RWPE1 (cell line): ENCODE measurements at regions not wholly inside any gene's neighbourhood (a gene's known extent, or its start where the extent isn't known, plus 50 kb on each side); places are given as distances from the start of the nearest gene placed in this dataset.

Experiments used
- CTCF ChIA-PET: fragments of 350-600 bp; sonication (Branson Sonifier 250); formaldehyde crosslinking; extraction: SDS; loops from one replicate; lab custom pipeline; 2021; lab: Yijun Ruan, JAX
- POLR2A ChIA-PET: fragments of 400-600 bp; formaldehyde crosslinking; extraction: SDS; loops from one replicate; lab custom pipeline; 2020; ENCODE audit warnings: antibody characterized with exemption; ENCODE audit not compliant: low non-redundant PET; lab: Yijun Ruan, JAX
- DNase-seq: peaks from one replicate; pipeline ENCODE4 v3.0.0; 2012; ENCODE audit warnings: low spot score
- H3K27ac ChIP-seq: fragments of 450-650 bp; 2 replicates; pipeline ENCODE4 v1.5.1; 2017
- TF ChIP-seq, protein P1 (sequence below): fragments of 450-650 bp; conservative IDR thresholded peaks from 2 replicates; pipeline ENCODE4 v1.5.1; 2017; ENCODE audit warnings: low read depth, mild to moderate bottlenecking

DNA sequence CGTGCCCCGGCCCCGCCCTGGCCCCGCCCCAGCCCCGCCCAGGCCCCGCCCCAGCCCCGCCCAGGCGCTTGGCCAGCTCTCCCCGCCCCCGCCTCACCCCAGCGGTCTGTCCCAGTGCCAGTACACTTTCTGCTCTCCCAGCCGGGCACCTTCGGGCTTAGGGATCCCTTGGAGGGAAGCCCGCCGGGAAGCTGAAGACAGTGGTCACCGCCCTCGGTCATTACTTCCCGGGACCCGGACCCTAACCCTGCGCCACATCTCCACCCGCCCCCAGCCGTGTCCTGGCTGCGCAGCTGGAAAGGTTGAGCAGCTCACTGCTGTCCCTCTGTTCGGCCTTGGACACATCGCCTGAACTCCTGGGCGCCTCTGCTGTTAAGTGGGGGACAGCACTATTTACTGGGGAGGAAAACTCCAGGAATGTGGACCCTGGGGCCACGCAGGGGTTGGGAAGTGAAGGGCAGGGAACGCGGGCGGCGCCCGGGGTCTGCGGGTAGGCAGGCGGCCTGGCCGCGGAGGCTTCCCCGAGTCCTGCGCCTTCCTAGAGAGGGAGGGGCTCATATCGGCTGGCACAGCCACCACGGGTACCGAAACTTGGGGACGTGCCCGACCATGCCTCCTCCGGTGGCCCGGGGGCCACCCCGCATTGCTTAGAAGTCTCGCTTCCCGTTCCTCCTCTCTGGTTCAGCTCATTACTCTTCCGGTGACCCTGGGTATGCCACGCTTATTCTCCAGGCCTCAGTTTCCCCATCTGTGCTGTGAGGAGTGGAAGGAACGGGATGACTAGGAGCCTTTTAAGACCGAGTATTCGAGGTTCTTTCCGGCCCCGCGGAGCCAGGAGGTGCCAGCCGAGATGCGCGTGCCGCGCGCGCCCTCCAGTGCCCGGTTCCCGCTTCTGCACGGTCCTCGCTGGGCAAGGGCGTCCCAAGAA is 121.0 kb downstream of the GYPC start:
- POLR2A ChIA-PET = no interaction called here
- TF ChIP-seq, protein P1, sequence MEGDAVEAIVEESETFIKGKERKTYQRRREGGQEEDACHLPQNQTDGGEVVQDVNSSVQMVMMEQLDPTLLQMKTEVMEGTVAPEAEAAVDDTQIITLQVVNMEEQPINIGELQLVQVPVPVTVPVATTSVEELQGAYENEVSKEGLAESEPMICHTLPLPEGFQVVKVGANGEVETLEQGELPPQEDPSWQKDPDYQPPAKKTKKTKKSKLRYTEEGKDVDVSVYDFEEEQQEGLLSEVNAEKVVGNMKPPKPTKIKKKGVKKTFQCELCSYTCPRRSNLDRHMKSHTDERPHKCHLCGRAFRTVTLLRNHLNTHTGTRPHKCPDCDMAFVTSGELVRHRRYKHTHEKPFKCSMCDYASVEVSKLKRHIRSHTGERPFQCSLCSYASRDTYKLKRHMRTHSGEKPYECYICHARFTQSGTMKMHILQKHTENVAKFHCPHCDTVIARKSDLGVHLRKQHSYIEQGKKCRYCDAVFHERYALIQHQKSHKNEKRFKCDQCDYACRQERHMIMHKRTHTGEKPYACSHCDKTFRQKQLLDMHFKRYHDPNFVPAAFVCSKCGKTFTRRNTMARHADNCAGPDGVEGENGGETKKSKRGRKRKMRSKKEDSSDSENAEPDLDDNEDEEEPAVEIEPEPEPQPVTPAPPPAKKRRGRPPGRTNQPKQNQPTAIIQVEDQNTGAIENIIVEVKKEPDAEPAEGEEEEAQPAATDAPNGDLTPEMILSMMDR = peak; percentile 95
- CTCF ChIA-PET = interaction anchor here (0.6 to 1.4 kb wide), 8 partner anchors 17 to 1731 kb away, joined by 3 to 8 read pairs (median 4); no protein-coding TSS in a partner anchor
- DNase-seq = peak; percentile 57
- H3K27ac ChIP-seq = no peak overlapping the region

DNA sequence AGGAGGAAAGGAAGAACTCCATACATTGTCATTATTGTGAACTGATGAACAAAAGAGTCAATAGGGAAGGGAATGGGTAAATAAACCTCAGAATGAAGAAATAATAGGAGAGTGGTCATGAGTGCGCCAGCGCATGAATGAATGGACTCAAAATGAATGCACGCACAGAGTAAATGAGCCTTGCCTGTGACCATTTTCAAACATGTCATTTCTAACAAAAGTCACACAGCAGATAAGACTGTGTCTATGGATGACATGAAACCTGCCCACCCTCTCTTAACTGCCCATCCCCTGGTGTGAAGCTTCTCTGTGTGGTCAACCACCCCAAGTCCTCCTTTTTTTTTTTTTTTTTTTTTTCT is 121.1 kb upstream of the TEX51 start:
- POLR2A ChIA-PET = no interaction called here
- no peak for DNase-seq

DNA sequence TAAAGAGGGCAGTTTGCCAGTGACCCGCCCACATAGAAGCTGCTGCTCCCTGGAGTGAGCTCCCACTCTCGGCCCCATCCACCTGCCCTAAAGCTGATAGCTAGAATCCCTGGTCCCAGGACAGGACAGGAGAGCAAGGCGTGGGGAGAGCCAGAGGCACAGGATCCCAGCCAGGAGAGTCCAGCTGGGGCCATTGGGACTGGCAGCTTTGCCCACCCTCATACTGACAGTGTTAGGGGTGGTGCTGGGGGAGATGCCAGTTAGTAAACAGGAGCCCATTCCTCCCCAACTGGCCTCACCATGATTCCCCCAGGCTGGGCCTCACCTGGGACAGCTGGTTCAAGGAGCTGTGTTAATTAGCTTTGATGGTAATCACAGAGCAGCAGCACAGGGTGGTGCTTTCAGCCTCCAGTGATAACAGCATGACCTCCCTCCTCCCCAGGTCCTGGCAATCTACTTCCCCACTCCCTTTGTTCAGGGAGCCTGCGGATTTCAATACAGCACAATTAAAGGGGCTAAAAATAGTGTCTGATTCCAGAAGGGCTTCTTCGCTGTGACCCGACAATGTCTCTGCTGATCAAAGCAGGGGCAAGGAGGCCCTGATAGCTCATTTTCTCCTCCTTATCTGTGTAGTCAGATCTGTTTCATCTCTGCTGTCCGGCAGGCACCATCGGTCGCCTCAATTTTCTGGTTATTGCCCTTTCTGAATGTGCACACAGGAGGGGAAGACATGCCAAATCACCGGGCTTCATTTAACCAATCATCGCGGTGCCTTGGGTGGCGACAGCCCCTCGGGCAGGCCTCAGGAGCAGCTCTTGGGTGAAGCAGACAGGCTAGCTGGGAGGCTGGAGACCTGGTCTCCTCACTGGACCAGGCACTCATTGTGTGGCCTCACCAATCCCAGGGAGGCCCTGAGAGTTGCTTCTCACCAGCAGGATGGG is 119.9 kb upstream of the TEX51 start:
- TF ChIP-seq, protein P1 = no peak
- no peak for DNase-seq
- H3K27ac ChIP-seq = no peak overlapping the region
- CTCF ChIA-PET = interaction anchor here (0.5 to 1.0 kb wide), 4 partner anchors 80 to 871 kb away, joined by 3 to 5 read pairs (median 4); no protein-coding TSS in a partner anchor
- POLR2A ChIA-PET = no interaction called here

More for the DNA sequence above, 121.1 kb upstream of the TEX51 start:
- no peak overlapping the region for H3K27ac ChIP-seq
- TF ChIP-seq, protein P1 = peak; percentile 48
- CTCF ChIA-PET = interaction anchor here (0.6 to 1.4 kb wide), 5 partner anchors 17 to 872 kb away, joined by 3 to 6 read pairs (median 4); no protein-coding TSS in a partner anchor

DNA sequence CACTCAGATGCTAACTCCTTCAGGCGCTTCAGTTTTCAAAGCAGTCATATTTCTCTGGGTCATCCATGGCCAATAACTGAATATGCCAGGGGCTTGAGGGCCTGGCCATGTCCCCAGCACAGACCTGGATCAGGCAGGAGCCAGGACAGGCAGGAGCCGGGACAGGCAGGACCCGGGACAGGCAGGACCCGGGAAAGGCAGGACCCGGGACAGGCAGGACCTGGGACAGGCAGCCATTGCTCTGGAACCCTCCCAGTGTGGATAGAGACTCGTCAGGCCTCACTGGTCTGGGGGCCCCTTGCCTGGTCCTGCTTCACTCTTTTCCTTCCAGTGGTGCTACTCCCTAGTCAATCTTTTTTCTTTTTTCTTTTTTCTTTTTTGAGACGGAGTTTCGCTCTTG is 117.5 kb upstream of the TEX51 start:
- DNase-seq = no peak
- H3K27ac ChIP-seq = no peak overlapping the region
- CTCF ChIA-PET = no interaction called here
- TF ChIP-seq, protein P1 = no peak
- POLR2A ChIA-PET = no interaction called here

DNA sequence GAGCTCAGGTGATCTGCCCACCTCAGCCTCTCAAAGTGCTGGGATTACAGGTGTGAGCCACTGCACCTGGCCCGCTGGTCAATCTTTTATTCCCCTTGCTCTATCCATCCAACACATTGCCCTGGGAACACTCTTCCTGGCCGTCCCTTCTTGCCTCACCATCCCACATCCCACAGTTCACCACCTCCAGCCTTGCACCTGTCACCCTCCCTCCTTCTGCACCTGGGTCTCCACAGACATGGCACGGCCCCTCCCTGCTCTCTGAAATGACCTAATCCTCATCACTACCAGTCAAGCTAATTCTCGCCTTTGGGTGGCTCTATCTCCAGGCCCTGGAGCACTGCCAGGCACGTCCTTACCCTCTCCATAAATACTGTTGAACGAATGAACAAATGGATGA is 116.9 kb upstream of the TEX51 start:
- ChIA-PET CTCF (interaction anchor here (0.6 kb wide), 1 partner anchor 1086 kb away, joined by 3 read pairs; no protein-coding TSS in a partner anchor), POLR2A (no interaction called here)
- H3K27ac ChIP-seq = no peak overlapping the region
- TF ChIP-seq, protein P1 = no peak
- no peak for DNase-seq

DNA sequence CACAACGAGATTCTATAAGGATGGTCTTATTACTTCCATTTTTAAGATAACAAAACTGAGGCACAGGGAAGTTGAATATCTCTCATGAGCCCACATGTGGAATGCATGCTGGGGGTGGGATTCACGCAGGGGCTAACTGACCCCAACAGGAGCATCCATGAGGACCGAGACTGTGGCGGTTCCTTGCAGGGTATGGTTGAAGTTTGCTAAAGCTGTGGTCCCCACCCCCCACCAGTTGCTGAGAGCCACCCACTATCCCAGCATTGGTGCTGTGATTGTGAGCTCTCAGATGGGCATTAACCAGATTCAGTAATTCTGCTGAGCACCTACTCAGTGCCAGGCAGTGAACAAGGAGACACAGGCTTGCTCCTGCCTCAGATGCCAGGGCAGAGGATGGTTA is 116.0 kb upstream of the TEX51 start:
- ChIA-PET CTCF (no interaction called here), POLR2A (no interaction called here)
- TF ChIP-seq, protein P1 = no peak
- H3K27ac ChIP-seq = no peak overlapping the region
- DNase-seq = no peak
